A549 (cell line): ENCODE measurements at regions not wholly inside any gene's neighbourhood (a gene's known extent, or its start where the extent isn't known, plus 50 kb on each side); places are given as distances from the start of the nearest gene placed in this dataset.

Source experiments
- CEBPB ChIP-seq, 2 experiments: fragments of >200 bp in 1 of 2; sonication (Bioruptor Twin) in 1 of 2; formaldehyde crosslinking in 1 of 2; IDR thresholded peaks; 2 replicates each; pipeline ENCODE4 v1.6.1; 2012 to 2016
- EHMT2 ChIP-seq: fragments of 200-600 bp; sonication (generic); IDR thresholded peaks from 2 replicates; pipeline ENCODE4 v1.6.1; 2016; ENCODE audit warnings: antibody characterized with exemption, low read depth, mild to moderate bottlenecking, moderate library complexity
- POLR2A ChIP-seq: IDR thresholded peaks from 2 replicates; pipeline ENCODE4 v1.6.1; 2012; ENCODE audit warnings: mild to moderate bottlenecking, low read length
- RAD21 ChIP-seq, 2 experiments: fragments of >200 bp in 1 of 2; sonication (Bioruptor Twin) in 1 of 2; formaldehyde crosslinking in 1 of 2; IDR thresholded peaks in 1 of 2; conservative IDR thresholded peaks in 1 of 2; 2 replicates in 1 of 2; 3 replicates in 1 of 2; pipeline ENCODE4 v1.6.1; 2012 to 2018; ENCODE audit warnings: inconsistent platforms in 1 of 2
- ZSCAN20 ChIP-seq: fragments of 250-450 bp; sonication (Bioruptor Pico); IDR thresholded peaks from 2 replicates; pipeline ENCODE4 v1.8.0; 2022; ENCODE audit warnings: mild to moderate bottlenecking, moderate library complexity
- TF ChIP-seq, protein P1 (sequence below): fragments of 200-600 bp; sonication (generic); IDR thresholded peaks from 2 replicates; pipeline ENCODE4 v1.6.1; 2016; ENCODE audit warnings: antibody characterized with exemption, mild to moderate bottlenecking, moderate library complexity
- TF ChIP-seq, protein P2 (sequence below): fragments of >200 bp; sonication (Bioruptor Twin); formaldehyde crosslinking; IDR thresholded peaks from 3 replicates; pipeline ENCODE4 v1.5.1; 2016
- TF ChIP-seq, protein P3 (sequence below): fragments of 450-650 bp; IDR thresholded peaks from 2 replicates; pipeline ENCODE4 v1.6.1; 2014; ENCODE audit warnings: antibody characterized with exemption

DNA sequence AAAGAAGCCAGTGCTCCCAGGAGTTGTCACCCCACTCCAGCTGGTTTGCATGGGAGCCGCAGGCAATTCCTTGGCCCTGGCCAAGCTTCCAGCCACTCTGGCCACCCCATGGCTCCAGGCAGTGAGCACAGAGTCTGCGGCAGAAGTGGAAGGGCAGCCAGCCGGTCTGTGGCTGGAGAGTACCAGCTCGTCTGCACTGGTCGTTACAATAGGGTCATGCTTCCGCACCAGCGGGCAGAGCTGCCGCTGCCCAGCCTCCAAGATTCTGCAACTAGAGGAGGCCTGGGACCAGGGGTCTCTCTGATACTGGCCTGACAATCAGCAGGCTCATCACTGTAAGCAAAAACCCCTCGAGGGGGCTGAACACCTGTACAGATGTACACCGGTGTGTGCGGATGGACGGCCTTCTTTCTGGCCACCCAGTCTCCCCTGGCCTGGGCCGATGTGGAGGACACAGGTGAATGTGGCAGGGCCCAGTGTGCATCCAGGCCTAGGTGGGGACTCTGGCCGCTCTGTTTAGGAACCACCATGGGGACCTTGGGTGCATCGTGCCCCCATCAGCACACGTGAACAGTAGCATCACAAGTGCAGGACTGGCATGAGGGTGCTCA lies 51.9 kb upstream of the ODC1 start:
- TF ChIP-seq ZSCAN20 (CRISPR knock-in tag): no peak
- TF ChIP-seq, protein P1, sequence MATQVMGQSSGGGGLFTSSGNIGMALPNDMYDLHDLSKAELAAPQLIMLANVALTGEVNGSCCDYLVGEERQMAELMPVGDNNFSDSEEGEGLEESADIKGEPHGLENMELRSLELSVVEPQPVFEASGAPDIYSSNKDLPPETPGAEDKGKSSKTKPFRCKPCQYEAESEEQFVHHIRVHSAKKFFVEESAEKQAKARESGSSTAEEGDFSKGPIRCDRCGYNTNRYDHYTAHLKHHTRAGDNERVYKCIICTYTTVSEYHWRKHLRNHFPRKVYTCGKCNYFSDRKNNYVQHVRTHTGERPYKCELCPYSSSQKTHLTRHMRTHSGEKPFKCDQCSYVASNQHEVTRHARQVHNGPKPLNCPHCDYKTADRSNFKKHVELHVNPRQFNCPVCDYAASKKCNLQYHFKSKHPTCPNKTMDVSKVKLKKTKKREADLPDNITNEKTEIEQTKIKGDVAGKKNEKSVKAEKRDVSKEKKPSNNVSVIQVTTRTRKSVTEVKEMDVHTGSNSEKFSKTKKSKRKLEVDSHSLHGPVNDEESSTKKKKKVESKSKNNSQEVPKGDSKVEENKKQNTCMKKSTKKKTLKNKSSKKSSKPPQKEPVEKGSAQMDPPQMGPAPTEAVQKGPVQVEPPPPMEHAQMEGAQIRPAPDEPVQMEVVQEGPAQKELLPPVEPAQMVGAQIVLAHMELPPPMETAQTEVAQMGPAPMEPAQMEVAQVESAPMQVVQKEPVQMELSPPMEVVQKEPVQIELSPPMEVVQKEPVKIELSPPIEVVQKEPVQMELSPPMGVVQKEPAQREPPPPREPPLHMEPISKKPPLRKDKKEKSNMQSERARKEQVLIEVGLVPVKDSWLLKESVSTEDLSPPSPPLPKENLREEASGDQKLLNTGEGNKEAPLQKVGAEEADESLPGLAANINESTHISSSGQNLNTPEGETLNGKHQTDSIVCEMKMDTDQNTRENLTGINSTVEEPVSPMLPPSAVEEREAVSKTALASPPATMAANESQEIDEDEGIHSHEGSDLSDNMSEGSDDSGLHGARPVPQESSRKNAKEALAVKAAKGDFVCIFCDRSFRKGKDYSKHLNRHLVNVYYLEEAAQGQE: no peak
- TF ChIP-seq, protein P2, sequence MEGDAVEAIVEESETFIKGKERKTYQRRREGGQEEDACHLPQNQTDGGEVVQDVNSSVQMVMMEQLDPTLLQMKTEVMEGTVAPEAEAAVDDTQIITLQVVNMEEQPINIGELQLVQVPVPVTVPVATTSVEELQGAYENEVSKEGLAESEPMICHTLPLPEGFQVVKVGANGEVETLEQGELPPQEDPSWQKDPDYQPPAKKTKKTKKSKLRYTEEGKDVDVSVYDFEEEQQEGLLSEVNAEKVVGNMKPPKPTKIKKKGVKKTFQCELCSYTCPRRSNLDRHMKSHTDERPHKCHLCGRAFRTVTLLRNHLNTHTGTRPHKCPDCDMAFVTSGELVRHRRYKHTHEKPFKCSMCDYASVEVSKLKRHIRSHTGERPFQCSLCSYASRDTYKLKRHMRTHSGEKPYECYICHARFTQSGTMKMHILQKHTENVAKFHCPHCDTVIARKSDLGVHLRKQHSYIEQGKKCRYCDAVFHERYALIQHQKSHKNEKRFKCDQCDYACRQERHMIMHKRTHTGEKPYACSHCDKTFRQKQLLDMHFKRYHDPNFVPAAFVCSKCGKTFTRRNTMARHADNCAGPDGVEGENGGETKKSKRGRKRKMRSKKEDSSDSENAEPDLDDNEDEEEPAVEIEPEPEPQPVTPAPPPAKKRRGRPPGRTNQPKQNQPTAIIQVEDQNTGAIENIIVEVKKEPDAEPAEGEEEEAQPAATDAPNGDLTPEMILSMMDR: no peak
- no peak for TF ChIP-seq EHMT2
- TF ChIP-seq POLR2A: no peak
- TF ChIP-seq, protein P3, sequence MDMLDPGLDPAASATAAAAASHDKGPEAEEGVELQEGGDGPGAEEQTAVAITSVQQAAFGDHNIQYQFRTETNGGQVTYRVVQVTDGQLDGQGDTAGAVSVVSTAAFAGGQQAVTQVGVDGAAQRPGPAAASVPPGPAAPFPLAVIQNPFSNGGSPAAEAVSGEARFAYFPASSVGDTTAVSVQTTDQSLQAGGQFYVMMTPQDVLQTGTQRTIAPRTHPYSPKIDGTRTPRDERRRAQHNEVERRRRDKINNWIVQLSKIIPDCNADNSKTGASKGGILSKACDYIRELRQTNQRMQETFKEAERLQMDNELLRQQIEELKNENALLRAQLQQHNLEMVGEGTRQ: no peak
- no peak for TF ChIP-seq RAD21 (conservative IDR thresholded peaks at IDR 0.05 in 1 of 2, IDR thresholded peaks at IDR 0.05 in 1 of 2)
- TF ChIP-seq CEBPB (IDR thresholded peaks at IDR 0.05): no peak
